ENCODE measurements at regions not wholly inside any gene's neighbourhood (a gene's known extent, or its start where the extent isn't known, plus 50 kb on each side); places are given as distances from the start of the nearest gene placed in this dataset.

DNA sequence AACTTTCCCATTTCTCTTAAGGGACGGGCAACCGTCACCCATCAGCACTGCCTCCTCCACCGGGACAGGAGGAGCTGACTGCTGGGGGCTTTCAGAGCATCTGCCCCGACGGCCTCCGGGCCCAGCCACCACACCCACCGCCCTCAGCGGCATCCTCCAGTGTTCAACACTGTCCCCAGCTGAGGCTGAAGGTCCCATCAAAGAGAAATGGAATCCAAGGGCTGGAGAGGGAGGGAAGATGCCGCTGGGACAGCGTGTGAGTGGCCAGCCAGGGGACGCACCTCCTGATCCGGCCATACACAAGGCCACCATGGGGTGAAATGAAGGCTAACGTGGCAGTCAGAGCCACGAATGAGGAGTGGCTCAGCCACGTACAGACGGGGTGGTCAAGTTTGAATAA, 153.6 kb upstream of the PPP2R2D start:
- TF ChIP-seq POLR2A (IDR thresholded peaks at IDR 0.05; ENCODE audit: low read depth, low read length), result no peak
- TF ChIP-seq JUN (IDR thresholded peaks at IDR 0.05; ENCODE audit: borderline replicate concordance, insufficient read depth, insufficient read length, low read depth), result no peak
- TF ChIP-seq, protein P1, sequence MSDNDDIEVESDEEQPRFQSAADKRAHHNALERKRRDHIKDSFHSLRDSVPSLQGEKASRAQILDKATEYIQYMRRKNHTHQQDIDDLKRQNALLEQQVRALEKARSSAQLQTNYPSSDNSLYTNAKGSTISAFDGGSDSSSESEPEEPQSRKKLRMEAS (IDR thresholded peaks at IDR 0.05; ENCODE audit: insufficient read depth, insufficient read length), result no peak
- TF ChIP-seq, protein P2, sequence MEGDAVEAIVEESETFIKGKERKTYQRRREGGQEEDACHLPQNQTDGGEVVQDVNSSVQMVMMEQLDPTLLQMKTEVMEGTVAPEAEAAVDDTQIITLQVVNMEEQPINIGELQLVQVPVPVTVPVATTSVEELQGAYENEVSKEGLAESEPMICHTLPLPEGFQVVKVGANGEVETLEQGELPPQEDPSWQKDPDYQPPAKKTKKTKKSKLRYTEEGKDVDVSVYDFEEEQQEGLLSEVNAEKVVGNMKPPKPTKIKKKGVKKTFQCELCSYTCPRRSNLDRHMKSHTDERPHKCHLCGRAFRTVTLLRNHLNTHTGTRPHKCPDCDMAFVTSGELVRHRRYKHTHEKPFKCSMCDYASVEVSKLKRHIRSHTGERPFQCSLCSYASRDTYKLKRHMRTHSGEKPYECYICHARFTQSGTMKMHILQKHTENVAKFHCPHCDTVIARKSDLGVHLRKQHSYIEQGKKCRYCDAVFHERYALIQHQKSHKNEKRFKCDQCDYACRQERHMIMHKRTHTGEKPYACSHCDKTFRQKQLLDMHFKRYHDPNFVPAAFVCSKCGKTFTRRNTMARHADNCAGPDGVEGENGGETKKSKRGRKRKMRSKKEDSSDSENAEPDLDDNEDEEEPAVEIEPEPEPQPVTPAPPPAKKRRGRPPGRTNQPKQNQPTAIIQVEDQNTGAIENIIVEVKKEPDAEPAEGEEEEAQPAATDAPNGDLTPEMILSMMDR (IDR thresholded peaks at IDR 0.05; ENCODE audit: extremely low read depth in 1 of 2, insufficient read depth in 1 of 2, low read depth in 1 of 2, low read length in 2 of 2), result no peak
- TF ChIP-seq MYC (IDR thresholded peaks at IDR 0.05; ENCODE audit: low read depth, low read length), result no peak
- TF ChIP-seq EZH2 (IDR thresholded peaks at IDR 0.05; ENCODE audit: borderline replicate concordance, low read depth, low read length, severe bottlenecking), result no peak
- no peak for TF ChIP-seq POLR2AphosphoS5 (IDR thresholded peaks at IDR 0.05; ENCODE audit: insufficient read depth, low read depth, low read length)
- TF ChIP-seq GATA2 (IDR thresholded peaks at IDR 0.05; ENCODE audit: insufficient read depth, insufficient read length, low read depth, low read length), result no peak
- no peak for TF ChIP-seq FOS (IDR thresholded peaks at IDR 0.05; ENCODE audit: borderline replicate concordance, insufficient read depth, low read length)
